HUES48 (cell line): ENCODE measurements at regions not wholly inside any gene's neighbourhood (a gene's known extent, or its start where the extent isn't known, plus 50 kb on each side); places are given as distances from the start of the nearest gene placed in this dataset.
A peak's percentile ranks its signal among the peaks of the same experiment; 100 is the strongest.

Experiments used
- H3K27ac ChIP-seq: one replicate; pipeline ENCODE4 v1.7.0; 2013; ENCODE audit warnings: low read depth, low read length, inconsistent platforms
- H3K27me3 ChIP-seq: 2 replicates; pipeline ENCODE4 v1.6.1; 2013; ENCODE audit warnings: mild to moderate bottlenecking, low read length; ENCODE audit not compliant: control insufficient read depth, insufficient read depth
- H3K36me3 ChIP-seq: 2 replicates; pipeline ENCODE4 v1.6.1; 2013; ENCODE audit warnings: low read length; ENCODE audit not compliant: control insufficient read depth, insufficient read depth
- H3K4me1 ChIP-seq: 2 replicates; pipeline ENCODE4 v1.6.1; 2013; ENCODE audit warnings: mild to moderate bottlenecking, low read length; ENCODE audit not compliant: control insufficient read depth, insufficient read depth
- H3K4me3 ChIP-seq: 2 replicates; pipeline ENCODE4 v1.5.1; 2013; ENCODE audit warnings: mild to moderate bottlenecking, low read depth, low read length
- H3K9ac ChIP-seq: 2 replicates; pipeline ENCODE4 v1.6.1; 2013; ENCODE audit warnings: mild to moderate bottlenecking, low read depth, low read length, moderate library complexity
- H3K9me3 ChIP-seq: 2 replicates; pipeline ENCODE4 v1.6.1; 2013; ENCODE audit warnings: low read length; ENCODE audit not compliant: control insufficient read depth, insufficient read depth

GRCh38 chr1:82587371-82587770, 786.6 kb downstream of the ADGRL2 start:
- Histone ChIP-seq H3K36me3 (no peaks in the 10 kb centered on the region), H3K9ac (no peak overlapping the region), H3K9me3 (no peaks in the 10 kb centered on the region), H3K27ac (no peak overlapping the region), H3K4me1 (no peaks in the 10 kb centered on the region), H3K4me3 (no peak overlapping the region), H3K27me3 (no peaks in the 10 kb centered on the region)

DNA sequence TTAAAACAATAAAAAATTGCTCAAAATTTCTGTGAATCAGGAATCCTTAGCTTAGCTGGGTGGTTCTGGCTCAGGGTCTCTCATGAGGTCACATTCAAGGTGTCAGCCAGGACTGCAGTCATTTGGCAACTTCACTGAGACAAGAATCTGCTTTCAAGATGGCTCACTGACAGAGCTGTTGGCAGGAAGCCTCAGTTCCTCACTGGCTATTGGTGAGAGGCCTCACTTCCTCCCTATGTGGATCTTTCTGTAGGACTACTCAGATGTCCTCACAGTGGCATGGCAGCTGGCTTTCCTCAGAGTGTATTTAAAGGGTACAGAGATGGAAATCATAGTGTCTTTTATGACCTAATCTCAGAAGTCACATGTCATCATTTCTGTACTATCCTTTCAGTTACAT, 785.7 kb downstream of the ADGRL2 start:
- Histone ChIP-seq H3K4me1 (no peaks in the 10 kb centered on the region), H3K27me3 (no peaks in the 10 kb centered on the region), H3K27ac (no peak overlapping the region), H3K9me3 (no peaks in the 10 kb centered on the region), H3K9ac (no peak overlapping the region), H3K4me3 (no peak overlapping the region), H3K36me3 (no peaks in the 10 kb centered on the region)

- no peak overlapping the region for H3K9ac ChIP-seq
- H3K9me3 ChIP-seq: no peaks in the 10 kb centered on the region
- no peak overlapping the region for H3K27ac ChIP-seq
- H3K4me3 ChIP-seq: no peak overlapping the region
- peaks cover 8% of the 10 kb centered on the region; the same call in 1 of the 2 replicates for H3K4me1 ChIP-seq
- H3K36me3 ChIP-seq: no peaks in the 10 kb centered on the region
- H3K27me3 ChIP-seq: no peaks in the 10 kb centered on the region
These were observed 781.6 kb downstream of the ADGRL2 start for GRCh38 chr1:82582347-82582746.

- H3K4me3 ChIP-seq: no peak overlapping the region
- no peaks in the 10 kb centered on the region for H3K36me3 ChIP-seq
- H3K4me1 ChIP-seq: peaks cover 8% of the 10 kb centered on the region; the same call in 1 of the 2 replicates
- H3K27me3 ChIP-seq: no peaks in the 10 kb centered on the region
- H3K9ac ChIP-seq: no peak overlapping the region
- no peak overlapping the region for H3K27ac ChIP-seq
- no peaks in the 10 kb centered on the region for H3K9me3 ChIP-seq
These were observed 777.5 kb downstream of the ADGRL2 start for GRCh38 chr1:82578086-82578726.

- Histone ChIP-seq H3K4me1 (peaks cover 7% of the 10 kb centered on the region; the same call in 1 of the 2 replicates), H3K4me3 (no peak overlapping the region), H3K36me3 (no peaks in the 10 kb centered on the region), H3K9ac (no peak overlapping the region), H3K27ac (no peak overlapping the region), H3K9me3 (no peaks in the 10 kb centered on the region), H3K27me3 (no peaks in the 10 kb centered on the region)
These were observed 766.6 kb downstream of the ADGRL2 start for GRCh38 chr1:82567348-82567747.

DNA sequence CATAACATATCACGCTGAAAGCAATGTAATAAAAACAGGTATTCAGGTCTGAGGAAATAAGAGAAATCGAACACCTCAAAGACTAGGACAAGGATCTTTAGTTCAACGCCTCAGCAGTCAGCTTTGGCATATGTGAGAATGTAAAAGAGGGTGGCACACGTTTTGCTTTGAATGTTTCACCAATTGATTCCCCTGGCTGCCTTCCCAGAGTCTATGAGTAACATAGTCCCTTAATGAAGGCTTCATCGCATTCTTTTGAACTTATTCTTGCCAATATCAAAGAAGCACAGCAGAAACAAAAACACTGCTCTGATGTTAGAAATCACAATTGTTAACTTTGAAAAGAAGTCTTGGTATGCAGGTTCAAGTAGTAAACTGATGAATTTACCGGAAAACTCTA, 764.8 kb downstream of the ADGRL2 start:
- H3K4me3 ChIP-seq: no peak overlapping the region
- peaks cover 7% of the 10 kb centered on the region; the same call in 1 of the 2 replicates for H3K4me1 ChIP-seq
- H3K9me3 ChIP-seq: no peaks in the 10 kb centered on the region
- no peak overlapping the region for H3K9ac ChIP-seq
- H3K27ac ChIP-seq: peak overlapping the region; percentile 57
- H3K36me3 ChIP-seq: no peaks in the 10 kb centered on the region
- H3K27me3 ChIP-seq: no peaks in the 10 kb centered on the region

DNA sequence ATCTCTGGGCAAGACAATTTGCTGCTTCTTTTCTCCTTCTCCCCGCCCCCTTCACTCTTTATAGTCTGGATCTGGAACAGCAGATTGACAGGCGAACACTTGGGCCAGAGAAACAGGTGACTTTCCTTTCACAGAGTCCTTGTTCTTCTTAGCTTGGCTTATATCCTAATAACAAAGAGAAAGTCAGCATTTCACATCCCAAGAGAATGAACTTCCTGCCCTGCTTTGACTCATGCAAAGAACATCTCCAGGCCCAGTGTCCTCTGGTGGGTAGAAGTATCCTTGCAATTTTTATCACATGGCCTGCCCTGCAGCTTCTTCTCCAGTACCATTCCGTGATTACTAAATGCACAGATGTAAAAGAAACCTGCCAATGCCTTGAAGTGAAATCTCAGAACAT, 764.4 kb downstream of the ADGRL2 start:
- Histone ChIP-seq H3K9me3 (no peaks in the 10 kb centered on the region), H3K27ac (peak overlapping the region; percentile 57), H3K4me3 (no peak overlapping the region), H3K27me3 (no peaks in the 10 kb centered on the region), H3K36me3 (no peaks in the 10 kb centered on the region), H3K4me1 (peaks cover 7% of the 10 kb centered on the region; the same call in 1 of the 2 replicates), H3K9ac (no peak overlapping the region)

DNA sequence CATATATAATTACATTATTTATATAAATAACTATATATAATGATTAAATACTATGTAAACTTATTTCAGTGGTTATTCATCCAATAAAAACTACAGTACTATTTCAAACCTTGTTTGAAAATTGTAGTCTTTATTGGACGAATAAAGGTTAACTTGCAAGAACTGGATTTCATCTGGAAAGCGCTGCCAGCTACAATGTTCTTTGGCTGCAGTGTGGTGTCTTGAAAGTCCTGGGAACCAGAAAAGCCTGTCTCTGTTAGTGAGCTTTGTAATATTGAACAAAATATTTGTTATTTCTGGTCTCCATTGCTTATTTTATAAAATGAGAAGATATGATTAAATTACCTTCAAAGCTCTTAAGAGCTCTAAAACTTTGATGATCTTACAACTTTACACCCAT, 763.6 kb downstream of the ADGRL2 start:
- H3K9ac ChIP-seq: no peak overlapping the region
- H3K36me3 ChIP-seq: no peaks in the 10 kb centered on the region
- no peak overlapping the region for H3K4me3 ChIP-seq
- H3K9me3 ChIP-seq: no peaks in the 10 kb centered on the region
- H3K27me3 ChIP-seq: no peaks in the 10 kb centered on the region
- H3K4me1 ChIP-seq: peaks cover 7% of the 10 kb centered on the region; the same call in 1 of the 2 replicates
- H3K27ac ChIP-seq: no peak overlapping the region

GRCh38 chr1:82562448-82562847, 761.7 kb downstream of the ADGRL2 start:
- Histone ChIP-seq H3K9ac (no peak overlapping the region), H3K27me3 (no peaks in the 10 kb centered on the region), H3K4me3 (no peak overlapping the region), H3K36me3 (no peaks in the 10 kb centered on the region), H3K9me3 (no peaks in the 10 kb centered on the region), H3K27ac (no peak overlapping the region), H3K4me1 (peaks cover 7% of the 10 kb centered on the region; the same call in 1 of the 2 replicates)

GRCh38 chr1:82560566-82560965, 759.8 kb downstream of the ADGRL2 start:
- H3K27me3 ChIP-seq: no peaks in the 10 kb centered on the region
- H3K36me3 ChIP-seq: no peaks in the 10 kb centered on the region
- H3K4me3 ChIP-seq: no peak overlapping the region
- no peak overlapping the region for H3K27ac ChIP-seq
- H3K9ac ChIP-seq: no peak overlapping the region
- H3K4me1 ChIP-seq: peaks cover 6% of the 10 kb centered on the region; the same call in 1 of the 2 replicates
- H3K9me3 ChIP-seq: no peaks in the 10 kb centered on the region

- Histone ChIP-seq H3K4me3 (no peak overlapping the region), H3K27ac (no peak overlapping the region), H3K9ac (no peak overlapping the region), H3K9me3 (no peaks in the 10 kb centered on the region), H3K27me3 (no peaks in the 10 kb centered on the region), H3K36me3 (no peaks in the 10 kb centered on the region), H3K4me1 (no peaks in the 10 kb centered on the region)
These were observed 754.8 kb downstream of the ADGRL2 start for GRCh38 chr1:82555501-82555900.
